ENCODE measurements at regions not wholly inside any gene's neighbourhood (a gene's known extent, or its start where the extent isn't known, plus 50 kb on each side); places are given as distances from the start of the nearest gene placed in this dataset.

DNA sequence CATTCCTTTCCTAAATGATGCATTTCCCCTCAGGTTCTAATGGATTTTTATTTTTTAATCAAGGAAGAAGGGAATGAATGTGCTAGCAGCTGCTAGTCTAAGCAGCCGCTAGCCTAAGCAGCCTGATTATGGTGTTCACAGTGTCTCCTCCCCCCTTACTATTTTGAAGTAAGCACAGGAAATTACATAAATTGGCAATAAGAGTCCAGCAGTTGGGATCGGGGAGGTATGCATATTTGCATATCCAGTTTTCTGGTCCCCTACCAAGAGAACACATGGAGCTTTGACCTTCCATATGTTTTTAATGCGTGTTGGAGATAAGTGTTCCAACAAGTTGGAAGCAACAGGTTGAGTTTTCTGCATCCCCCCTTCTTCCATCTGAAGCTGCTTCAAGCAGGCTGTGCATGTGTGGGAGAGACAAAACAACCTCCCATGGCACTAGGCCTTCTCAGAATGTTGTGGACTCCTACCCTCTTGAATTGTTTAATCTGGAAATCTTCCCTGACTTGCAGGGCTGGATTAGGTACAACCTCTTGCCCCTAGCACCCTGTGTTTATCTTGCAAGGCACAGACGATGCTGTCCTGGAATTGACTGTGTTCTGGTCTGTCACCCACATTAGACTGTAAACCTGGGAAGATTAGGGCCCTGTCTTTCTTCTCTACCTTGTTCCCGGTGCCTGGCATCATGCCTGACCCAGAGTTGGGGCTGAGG is 124.8 kb upstream of the LRIG1 start:
- POLR2A ChIA-PET (ENCODE audit: low non-redundant PET) = no interaction called here
- H3K27ac ChIP-seq (ENCODE audit: low read depth, low read length, poor library complexity, severe bottlenecking) = no peak overlapping the region

DNA sequence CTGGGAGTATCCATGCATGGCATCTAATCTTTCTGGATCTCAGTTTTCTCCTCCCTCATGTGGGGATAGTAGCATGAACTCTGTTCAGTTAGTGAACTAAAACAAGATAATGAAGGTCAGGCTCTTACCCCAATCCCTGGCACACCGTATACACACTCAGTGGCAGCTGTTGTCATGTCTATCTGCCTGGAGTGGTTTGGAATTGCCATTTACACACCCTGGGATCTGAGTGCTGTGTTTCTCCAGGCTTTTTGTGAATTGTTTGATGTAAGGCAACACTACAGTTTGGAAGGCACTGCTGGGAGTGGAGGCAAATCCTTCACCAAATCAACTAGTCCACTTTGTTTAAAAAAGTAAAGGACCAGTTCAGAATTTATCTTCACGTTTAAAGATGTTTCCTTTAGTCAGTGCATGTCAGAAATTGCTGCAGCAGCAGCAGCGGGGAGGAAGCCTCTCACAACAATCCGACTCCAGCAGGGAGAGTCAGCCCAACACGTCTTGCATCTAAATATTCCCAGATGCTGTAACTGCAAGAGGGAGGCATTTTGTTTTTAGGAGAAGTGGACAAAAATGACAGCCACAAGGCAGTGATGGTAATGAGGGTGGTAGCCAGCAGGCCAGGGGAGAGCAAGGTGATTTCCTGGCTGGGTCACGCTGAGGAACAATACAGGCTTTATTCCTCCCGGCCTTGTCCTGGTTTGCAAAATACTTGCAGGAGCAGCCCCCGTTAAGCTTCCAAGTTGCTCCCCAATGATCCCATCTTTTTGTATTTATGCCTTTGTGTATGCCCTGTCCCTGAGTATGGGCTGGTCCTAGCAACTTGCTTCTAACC is 128.5 kb upstream of the LRIG1 start:
- ChIA-PET CTCF (no interaction called here), POLR2A (ENCODE audit: low non-redundant PET) (no interaction called here)
- no peaks in the 10 kb centered on the region for H3K27me3 ChIP-seq (replicated peaks; ENCODE audit: insufficient read depth, low read depth, low read length, poor library complexity)
- no peak overlapping the region for H3K27ac ChIP-seq (ENCODE audit: low read depth, low read length, poor library complexity, severe bottlenecking)
- no peak overlapping the region for H3K4me3 ChIP-seq (ENCODE audit: low read depth, low read length, poor library complexity, severe bottlenecking)
- no TSS peak for BruUV-seq (replicated peaks)
- no peak for DNase-seq (ENCODE audit: low spot score)
- intact Hi-C loops (cut with micrococcal nuclease; ENCODE audit: unreplicated experiment) = no loop called here
- H3K4me1 ChIP-seq (ENCODE audit: insufficient read depth, low read length, poor library complexity, severe bottlenecking) = peaks cover 4% of the 10 kb centered on the region
- no peaks in the 10 kb centered on the region for H3K36me3 ChIP-seq (ENCODE audit: insufficient read depth, low read length, poor library complexity, severe bottlenecking)
- H3K9me3 ChIP-seq (ENCODE audit: low read depth, low read length, poor library complexity, severe bottlenecking) = no peaks in the 10 kb centered on the region
- no peak for TF ChIP-seq EZH2 (IDR thresholded peaks at IDR 0.05; ENCODE audit: borderline replicate concordance, low read depth, low read length, poor library complexity, severe bottlenecking)
- TF ChIP-seq, protein P1, sequence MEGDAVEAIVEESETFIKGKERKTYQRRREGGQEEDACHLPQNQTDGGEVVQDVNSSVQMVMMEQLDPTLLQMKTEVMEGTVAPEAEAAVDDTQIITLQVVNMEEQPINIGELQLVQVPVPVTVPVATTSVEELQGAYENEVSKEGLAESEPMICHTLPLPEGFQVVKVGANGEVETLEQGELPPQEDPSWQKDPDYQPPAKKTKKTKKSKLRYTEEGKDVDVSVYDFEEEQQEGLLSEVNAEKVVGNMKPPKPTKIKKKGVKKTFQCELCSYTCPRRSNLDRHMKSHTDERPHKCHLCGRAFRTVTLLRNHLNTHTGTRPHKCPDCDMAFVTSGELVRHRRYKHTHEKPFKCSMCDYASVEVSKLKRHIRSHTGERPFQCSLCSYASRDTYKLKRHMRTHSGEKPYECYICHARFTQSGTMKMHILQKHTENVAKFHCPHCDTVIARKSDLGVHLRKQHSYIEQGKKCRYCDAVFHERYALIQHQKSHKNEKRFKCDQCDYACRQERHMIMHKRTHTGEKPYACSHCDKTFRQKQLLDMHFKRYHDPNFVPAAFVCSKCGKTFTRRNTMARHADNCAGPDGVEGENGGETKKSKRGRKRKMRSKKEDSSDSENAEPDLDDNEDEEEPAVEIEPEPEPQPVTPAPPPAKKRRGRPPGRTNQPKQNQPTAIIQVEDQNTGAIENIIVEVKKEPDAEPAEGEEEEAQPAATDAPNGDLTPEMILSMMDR (conservative IDR thresholded peaks at IDR 0.05; ENCODE audit: low read depth, low read length) = no peak

More for the DNA sequence above, 124.8 kb upstream of the LRIG1 start:
- no peaks in the 10 kb centered on the region for H3K9me3 ChIP-seq (ENCODE audit: low read depth, low read length, poor library complexity, severe bottlenecking)
- BruUV-seq (replicated peaks) = no TSS peak
- H3K36me3 ChIP-seq (ENCODE audit: insufficient read depth, low read length, poor library complexity, severe bottlenecking) = no peaks in the 10 kb centered on the region
- H3K4me1 ChIP-seq (ENCODE audit: insufficient read depth, low read length, poor library complexity, severe bottlenecking) = peaks cover 4% of the 10 kb centered on the region
- intact Hi-C loops (cut with micrococcal nuclease; ENCODE audit: unreplicated experiment) = no loop called here
- TF ChIP-seq, protein P1 (conservative IDR thresholded peaks at IDR 0.05; ENCODE audit: low read depth, low read length) = no peak
- TF ChIP-seq EZH2 (IDR thresholded peaks at IDR 0.05; ENCODE audit: borderline replicate concordance, low read depth, low read length, poor library complexity, severe bottlenecking) = no peak
- peak; percentile 5 for DNase-seq (ENCODE audit: low spot score)
- H3K4me3 ChIP-seq (ENCODE audit: low read depth, low read length, poor library complexity, severe bottlenecking) = no peak overlapping the region
- CTCF ChIA-PET = no interaction called here
- H3K27me3 ChIP-seq (replicated peaks; ENCODE audit: insufficient read depth, low read depth, low read length, poor library complexity) = no peaks in the 10 kb centered on the region

DNA sequence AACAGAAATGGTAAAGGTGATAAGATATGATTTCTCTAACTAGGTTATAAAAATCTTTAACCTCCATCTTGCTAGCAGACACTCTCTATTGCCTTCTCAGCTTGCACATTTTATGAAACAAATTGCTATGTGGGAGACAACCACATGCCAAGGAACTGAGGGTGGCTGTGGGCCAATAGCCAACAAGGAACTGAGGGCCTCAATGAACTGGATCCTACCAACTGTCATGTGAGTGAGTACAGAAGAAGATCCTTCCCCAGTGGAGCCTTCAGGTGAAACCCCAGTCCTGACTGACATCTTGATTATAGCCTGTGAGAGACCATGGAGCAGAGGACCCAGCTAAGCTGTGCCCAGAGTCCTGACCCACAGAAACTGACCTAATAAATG is 129.2 kb upstream of the LRIG1 start:
- H3K27me3 ChIP-seq (replicated peaks; ENCODE audit: insufficient read depth, low read depth, low read length, poor library complexity) = no peaks in the 10 kb centered on the region
- intact Hi-C loops (cut with micrococcal nuclease; ENCODE audit: unreplicated experiment) = loop anchor here (5.0 kb wide), 1 partner anchor 172 kb away; no protein-coding TSS in a partner anchor
- BruUV-seq (replicated peaks) = no TSS peak
- no peak for DNase-seq (ENCODE audit: low spot score)
- H3K9me3 ChIP-seq (ENCODE audit: low read depth, low read length, poor library complexity, severe bottlenecking) = no peaks in the 10 kb centered on the region
- ChIA-PET CTCF (no interaction called here), POLR2A (ENCODE audit: low non-redundant PET) (no interaction called here)
- no peak overlapping the region for H3K4me3 ChIP-seq (ENCODE audit: low read depth, low read length, poor library complexity, severe bottlenecking)
- no peaks in the 10 kb centered on the region for H3K36me3 ChIP-seq (ENCODE audit: insufficient read depth, low read length, poor library complexity, severe bottlenecking)
- TF ChIP-seq EZH2 (IDR thresholded peaks at IDR 0.05; ENCODE audit: borderline replicate concordance, low read depth, low read length, poor library complexity, severe bottlenecking) = no peak
- TF ChIP-seq, protein P1 (conservative IDR thresholded peaks at IDR 0.05; ENCODE audit: low read depth, low read length) = no peak
- H3K4me1 ChIP-seq (ENCODE audit: insufficient read depth, low read length, poor library complexity, severe bottlenecking) = peaks cover 4% of the 10 kb centered on the region
- H3K27ac ChIP-seq (ENCODE audit: low read depth, low read length, poor library complexity, severe bottlenecking) = no peak overlapping the region
